NCI-H187 (cell line): ENCODE measurements at regions not wholly inside any gene's neighbourhood (a gene's known extent, or its start where the extent isn't known, plus 50 kb on each side); places are given as distances from the start of the nearest gene placed in this dataset.
"Not testable (repeated sequence)": the region's sequence is repeated elsewhere in the genome, so short reads cannot be mapped to it uniquely, and the experiment has no call there.

Experiments used
- DNase-seq, 2 experiments: peaks; one replicate each; lab custom pipeline; 2025; lab: John Stamatoyannopoulos, UW

- no peak for DNase-seq
Measured at GRCh38 chr1:88296227-88296626, 387.8 kb upstream of the PKN2 start.

GRCh38 chr1:88296642-88297041, 387.4 kb upstream of the PKN2 start:
- DNase-seq, result no peak

- no peak for DNase-seq
Measured at GRCh38 chr1:88298506-88298905, 385.6 kb upstream of the PKN2 start.

GRCh38 chr1:88300752-88301263, 383.3 kb upstream of the PKN2 start:
- no peak for DNase-seq

GRCh38 chr1:88302843-88303486, 381.1 kb upstream of the PKN2 start:
- DNase-seq, result no peak

DNA sequence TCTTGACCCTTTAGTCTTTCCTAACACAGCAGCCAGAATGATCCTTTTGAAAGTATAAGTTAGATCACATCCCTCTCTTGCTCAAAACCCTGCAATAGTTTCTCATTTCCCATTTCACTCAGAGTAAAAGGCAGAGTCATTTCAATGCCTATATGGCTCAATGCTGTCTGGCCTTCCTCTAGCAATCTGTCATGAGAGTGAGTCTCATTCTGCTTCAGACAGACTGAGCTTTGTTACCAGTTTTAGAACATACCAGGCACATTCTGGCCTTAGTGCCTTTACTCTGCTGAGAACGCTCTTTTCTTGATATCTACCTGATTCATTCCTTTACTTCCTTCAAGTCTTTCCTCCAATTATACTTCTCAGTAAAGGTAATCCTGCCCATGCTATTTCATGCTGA, 372.8 kb upstream of the PKN2 start:
- no peak for DNase-seq

GRCh38 chr1:88311907-88312306, 372.2 kb upstream of the PKN2 start:
- no peak for DNase-seq

DNA sequence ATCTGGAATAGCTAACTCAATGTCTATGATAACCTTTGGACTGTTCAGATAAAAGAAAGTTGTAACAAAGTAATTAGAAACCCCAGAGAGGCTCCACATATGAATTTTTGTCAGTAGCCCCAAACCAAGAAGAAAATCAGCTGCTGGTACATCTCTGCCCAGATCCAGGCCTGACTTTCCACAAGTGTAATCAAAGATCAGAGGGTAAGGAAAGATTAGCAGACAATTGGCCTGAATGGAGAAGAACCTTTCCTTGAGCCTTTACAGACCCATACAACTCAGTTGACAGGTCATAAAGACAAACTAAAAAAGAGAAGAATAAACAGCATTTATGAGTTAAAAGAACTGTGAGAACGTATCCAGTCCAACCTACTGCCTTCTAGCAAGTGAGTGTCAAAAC, 366.7 kb upstream of the PKN2 start:
- no peak for DNase-seq

DNA sequence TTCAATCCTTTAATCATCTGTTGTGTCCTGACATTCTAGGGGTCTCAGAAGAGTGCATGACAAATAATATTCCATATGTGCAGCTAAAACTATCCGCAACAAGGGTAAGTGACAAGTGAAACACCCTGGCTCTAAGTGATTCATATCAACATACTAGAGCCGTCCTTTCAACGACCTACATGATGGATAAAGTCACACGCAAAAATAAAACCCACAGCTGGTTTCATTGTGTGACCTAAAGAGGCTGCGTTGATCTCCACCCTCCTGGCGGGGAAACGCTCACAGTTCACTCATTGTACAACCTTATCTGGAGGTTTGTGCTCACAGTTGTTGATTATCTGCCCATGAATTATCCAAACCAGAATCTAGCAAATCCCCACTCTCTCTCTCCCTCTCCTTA, 365.3 kb upstream of the PKN2 start:
- DNase-seq, result no peak

DNA sequence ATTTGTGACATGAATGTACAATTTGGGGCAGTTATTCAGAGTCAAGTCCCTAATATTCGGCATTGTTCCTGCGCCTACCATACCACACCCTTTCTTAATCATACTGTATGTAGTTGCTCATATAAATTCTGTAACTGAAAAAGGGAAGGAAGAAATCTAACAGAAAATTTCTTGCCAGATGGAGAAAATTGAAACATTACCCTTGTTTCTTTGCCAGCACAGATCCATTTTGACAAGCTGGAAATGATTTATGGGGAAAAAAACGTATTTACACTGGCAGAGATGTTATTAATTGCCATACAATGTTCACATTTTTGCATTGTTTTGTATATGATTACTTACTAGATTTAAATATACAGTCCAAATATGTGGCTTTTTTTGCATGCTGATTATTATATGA, 363.8 kb upstream of the PKN2 start:
- DNase-seq, result no peak

GRCh38 chr1:88321706-88322105, 362.4 kb upstream of the PKN2 start:
- DNase-seq, result no peak

DNA sequence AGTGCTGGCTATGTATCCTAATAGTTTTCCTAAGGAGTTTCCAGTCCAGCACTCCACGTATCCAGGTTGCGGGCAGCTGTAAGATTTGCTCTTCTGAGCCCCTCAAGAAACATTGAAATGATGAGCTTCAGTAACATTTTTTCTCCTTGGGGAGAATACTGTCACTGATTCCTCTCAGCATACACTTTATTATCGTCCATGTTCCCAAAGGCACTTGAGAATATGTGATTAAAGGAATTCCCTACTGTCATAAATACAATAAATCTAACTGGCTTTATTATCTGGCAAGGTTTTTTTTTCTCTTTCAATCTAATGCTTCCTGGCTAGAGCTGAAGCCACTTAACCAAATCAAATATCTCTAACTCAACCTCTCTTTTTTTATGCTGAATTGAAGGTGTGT, 359.2 kb upstream of the PKN2 start:
- no peak for DNase-seq

- DNase-seq, result no peak
Measured at GRCh38 chr1:88327391-88328267, 356.4 kb upstream of the PKN2 start.

DNA sequence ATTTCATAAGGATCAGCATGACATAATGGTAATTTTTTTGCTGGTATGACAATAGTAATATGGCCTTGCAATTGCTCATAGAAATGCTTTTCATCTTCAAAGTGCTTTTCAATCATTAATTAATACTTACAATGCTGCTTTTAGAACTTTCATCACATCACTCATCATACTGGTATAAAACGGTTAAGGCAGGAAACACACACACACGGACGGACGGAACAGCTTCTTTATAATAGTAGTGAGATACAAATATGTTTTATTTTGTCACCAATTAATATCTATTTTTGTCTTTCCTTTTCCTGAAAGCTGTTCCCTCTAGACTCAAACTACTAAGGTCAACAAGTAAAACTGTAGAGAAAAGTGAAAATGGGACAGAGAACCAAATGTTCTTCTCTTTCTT, 353.9 kb upstream of the PKN2 start:
- DNase-seq, result no peak

DNA sequence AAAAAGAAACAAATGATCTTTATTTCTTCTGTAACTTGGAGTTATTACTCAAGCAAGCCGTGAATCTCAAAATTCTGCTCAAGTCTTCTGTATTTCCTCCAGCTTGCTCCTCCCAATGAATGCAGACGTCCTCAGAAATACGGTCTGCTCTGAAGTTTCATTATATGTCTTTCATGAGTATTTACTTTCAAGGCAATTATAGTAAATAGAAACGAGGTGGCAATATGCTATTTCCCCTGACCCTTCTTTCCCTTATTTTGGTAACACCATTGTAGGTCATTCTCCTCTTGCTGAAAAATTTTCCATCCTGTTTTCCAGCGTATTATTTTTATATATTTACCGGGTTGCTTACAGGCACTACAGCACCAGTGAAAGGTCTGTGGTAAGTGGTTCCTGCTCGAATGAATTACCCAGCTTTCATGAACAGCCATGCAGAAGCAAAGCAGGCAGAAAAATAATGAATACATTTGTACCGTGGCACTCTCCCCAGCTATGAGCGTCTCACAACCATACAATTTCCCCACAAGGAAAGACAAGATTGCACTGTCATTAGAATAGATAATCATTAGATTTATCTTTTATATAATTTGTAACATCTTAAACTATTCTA, 350.9 kb upstream of the PKN2 start:
- DNase-seq, result no peak

DNA sequence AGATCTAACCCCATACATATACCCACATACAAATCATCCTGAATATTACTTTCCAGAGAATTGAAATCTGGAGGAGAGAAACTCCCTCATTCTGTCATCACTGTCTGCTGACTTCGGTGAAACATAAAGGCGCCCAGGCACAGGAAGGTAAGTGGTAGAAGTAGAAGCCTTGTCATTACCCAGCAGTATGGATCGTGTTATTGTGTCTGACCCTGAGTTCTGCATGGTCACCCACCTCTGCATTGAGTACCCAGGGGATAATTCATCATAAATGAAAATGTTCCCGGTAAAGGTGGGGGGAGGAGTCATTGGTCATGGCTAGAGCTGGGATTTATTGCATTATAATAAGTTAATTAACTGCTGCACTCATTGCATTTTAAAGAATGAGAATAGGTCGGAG, 342.6 kb upstream of the PKN2 start:
- DNase-seq, result no peak

DNA sequence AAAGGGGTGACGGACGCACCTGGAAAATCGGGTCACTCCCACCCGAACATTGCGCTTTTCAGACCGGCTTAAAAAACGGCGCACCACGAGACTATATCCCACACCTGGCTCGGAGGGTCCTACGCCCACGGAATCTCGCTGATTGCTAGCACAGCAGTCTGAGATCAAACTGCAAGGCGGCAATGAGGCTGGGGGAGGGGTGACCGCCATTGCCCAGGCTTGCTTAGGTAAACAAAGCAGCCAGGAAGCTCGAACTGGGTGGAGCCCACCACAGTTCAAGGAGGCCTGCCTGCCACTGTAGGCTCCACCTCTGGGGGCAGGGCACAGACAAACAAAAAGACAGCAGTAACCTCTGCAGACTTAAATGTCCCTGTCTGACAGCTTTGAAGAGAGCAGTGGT, 342.0 kb upstream of the PKN2 start:
- DNase-seq, result not testable (repeated sequence)

DNA sequence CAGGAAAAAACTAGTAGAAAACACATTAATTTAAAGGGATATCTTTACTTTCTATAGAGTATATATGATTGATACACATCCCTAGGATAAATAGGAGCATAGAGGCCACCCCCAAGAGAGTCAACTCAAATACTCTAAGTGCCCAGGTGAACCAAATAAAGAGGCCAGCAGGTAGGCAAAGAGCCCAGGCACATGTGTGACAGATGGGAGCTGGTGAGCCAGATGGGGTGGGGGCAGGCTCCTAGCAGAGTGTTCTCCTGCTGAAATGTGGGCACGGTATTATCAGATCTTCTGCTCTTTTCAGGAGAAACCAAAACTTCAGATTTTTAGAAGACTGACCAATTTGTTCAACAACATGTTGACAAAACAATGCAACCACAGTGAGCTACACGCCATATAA, 333.4 kb upstream of the PKN2 start:
- DNase-seq, result no peak

DNA sequence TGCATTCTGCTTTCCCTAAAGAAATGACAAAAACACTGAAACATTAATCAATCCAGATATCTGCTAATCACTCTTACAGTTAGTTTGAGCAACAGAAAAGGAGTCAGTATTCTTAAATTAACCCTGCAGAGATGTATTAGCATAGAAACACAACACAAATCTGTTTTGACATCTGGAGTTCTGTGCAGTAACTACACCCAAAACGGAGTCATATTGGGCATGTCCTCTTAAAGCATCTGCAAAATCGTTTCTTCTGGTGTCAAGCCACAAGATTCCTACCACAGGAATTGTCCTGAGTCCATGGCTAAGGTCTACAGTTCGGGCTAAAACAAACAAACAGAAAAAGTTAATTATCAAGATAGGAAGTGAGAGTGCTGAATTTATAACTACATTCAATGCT, 332.1 kb upstream of the PKN2 start:
- no peak for DNase-seq

DNA sequence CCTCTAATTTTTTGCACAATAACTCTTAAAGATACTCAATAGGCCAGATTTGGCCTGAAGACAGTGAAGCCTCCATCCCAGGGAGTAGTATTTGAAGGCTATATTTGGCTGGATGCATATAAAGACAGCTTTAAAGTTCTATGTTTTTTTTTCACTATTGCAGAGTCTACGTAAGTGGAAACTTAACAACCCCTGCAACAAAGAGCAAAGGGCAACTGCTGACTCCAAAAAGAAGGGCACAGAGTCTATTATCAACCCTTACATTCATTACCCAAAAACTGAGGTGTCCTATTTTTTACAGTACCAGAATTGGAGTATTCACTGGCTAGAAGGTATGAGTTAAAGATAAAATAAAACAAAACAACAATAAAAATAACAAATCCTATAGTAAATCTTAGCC, 329.8 kb upstream of the PKN2 start:
- DNase-seq, result no peak

DNA sequence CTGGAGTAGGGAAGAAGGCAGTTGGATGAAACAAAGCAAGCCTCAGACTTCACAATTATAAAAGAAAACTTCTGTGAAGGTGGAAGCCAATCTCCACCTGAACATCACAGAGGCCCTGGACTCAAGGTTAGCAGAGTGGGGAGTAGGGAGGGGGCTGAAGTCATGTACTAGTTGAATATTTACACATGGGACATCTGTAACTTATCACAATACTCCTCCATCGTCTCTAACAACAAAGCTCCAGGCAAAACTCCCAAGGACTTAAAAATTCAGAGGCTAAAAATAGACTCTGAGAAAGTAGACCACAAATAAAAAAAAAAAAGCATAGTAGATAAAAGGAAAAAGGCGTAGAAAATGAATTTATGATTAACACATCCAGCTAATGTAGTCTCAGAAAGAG, 326.3 kb upstream of the PKN2 start:
- DNase-seq, result no peak

GRCh38 chr1:88371436-88372023, 312.5 kb upstream of the PKN2 start:
- no peak for DNase-seq

- DNase-seq, result no peak
Measured at GRCh38 chr1:88375977-88376376, 308.1 kb upstream of the PKN2 start.
